GM21825 (cell line): ENCODE measurements at regions not wholly inside any gene's neighbourhood (a gene's known extent, or its start where the extent isn't known, plus 50 kb on each side); places are given as distances from the start of the nearest gene placed in this dataset.

ENCODE experiments used
- ATAC-seq: cut with Tn5 transposase; IDR thresholded peaks from one replicate; pipeline ENCODE4 v1.9.1; 2021; ENCODE audit warnings: mild to moderate bottlenecking, moderate library complexity; ENCODE audit not compliant: unreplicated experiment

GRCh38 chr2:177340158-177340557 lies 52.4 kb upstream of the AGPS start:
- no peak for ATAC-seq

GRCh38 chr2:177342736-177343135 lies 49.8 kb upstream of the AGPS start:
- ATAC-seq, result no peak
